CD4-positive, alpha-beta T cell treated with Interleukin-17A for 1 hour (primary cell): ENCODE measurements at regions not wholly inside any gene's neighbourhood (a gene's known extent, or its start where the extent isn't known, plus 50 kb on each side); places are given as distances from the start of the nearest gene placed in this dataset.
"Not testable (repeated sequence)": the region's sequence is repeated elsewhere in the genome, so short reads cannot be mapped to it uniquely, and the experiment has no call there.

Experiments used
- DNase-seq: peaks from one replicate; pipeline ENCODE4 v3.0.0-alpha.2; 2020

GRCh38 chr1:55801481-55801880 lies 586.3 kb upstream of the USP24 start:
- DNase-seq = no peak

- no peak for DNase-seq
These were observed 585.3 kb upstream of the USP24 start for GRCh38 chr1:55800503-55800902.

- no peak for DNase-seq
These were observed 578.7 kb upstream of the USP24 start for GRCh38 chr1:55793856-55794255.

GRCh38 chr1:55792870-55793269 lies 577.7 kb upstream of the USP24 start:
- no peak for DNase-seq

- DNase-seq = no peak
These were observed 574.3 kb upstream of the USP24 start for GRCh38 chr1:55789466-55789865.

GRCh38 chr1:55786396-55786795 lies 571.2 kb upstream of the USP24 start:
- no peak for DNase-seq

GRCh38 chr1:55784941-55785450 lies 569.8 kb upstream of the USP24 start:
- not testable (repeated sequence) for DNase-seq

GRCh38 chr1:55781944-55782482 lies 566.8 kb upstream of the USP24 start:
- no peak for DNase-seq

- DNase-seq = no peak
These were observed 565.8 kb upstream of the USP24 start for GRCh38 chr1:55781003-55781402.

GRCh38 chr1:55777545-55777944 lies 562.4 kb upstream of the USP24 start:
- DNase-seq = no peak

- DNase-seq = no peak
These were observed 559.8 kb upstream of the USP24 start for GRCh38 chr1:55775007-55775406.

GRCh38 chr1:55774446-55774845 lies 559.3 kb upstream of the USP24 start:
- no peak for DNase-seq

- no peak for DNase-seq
These were observed 558.2 kb upstream of the USP24 start for GRCh38 chr1:55773211-55773940.

GRCh38 chr1:55768327-55768952 lies 553.3 kb upstream of the USP24 start:
- no peak for DNase-seq

- DNase-seq = no peak
These were observed 552.0 kb upstream of the USP24 start for GRCh38 chr1:55767171-55767570.

GRCh38 chr1:55765505-55765904 lies 550.3 kb upstream of the USP24 start:
- DNase-seq = not testable (repeated sequence)

- no peak for DNase-seq
These were observed 536.6 kb upstream of the USP24 start for GRCh38 chr1:55751776-55752175.

- no peak for DNase-seq
These were observed 535.4 kb upstream of the USP24 start for GRCh38 chr1:55750628-55750995.

GRCh38 chr1:55749975-55750627 lies 534.9 kb upstream of the USP24 start:
- DNase-seq = no peak

- no peak for DNase-seq
These were observed 532.3 kb upstream of the USP24 start for GRCh38 chr1:55747408-55747841.

- no peak for DNase-seq
These were observed 531.5 kb upstream of the USP24 start for GRCh38 chr1:55746710-55747109.

- no peak for DNase-seq
These were observed 526.4 kb upstream of the USP24 start for GRCh38 chr1:55741516-55741915.

GRCh38 chr1:55735106-55735505 lies 519.9 kb upstream of the USP24 start:
- no peak for DNase-seq

- DNase-seq = no peak
These were observed 511.8 kb upstream of the USP24 start for GRCh38 chr1:55726994-55727393.
